NCI-H1436 treated with DMSO at 0.1 percent for 48 hours (cell line): ENCODE measurements at regions not wholly inside any gene's neighbourhood (a gene's known extent, or its start where the extent isn't known, plus 50 kb on each side); places are given as distances from the start of the nearest gene placed in this dataset.

Source experiments
- DNase-seq: peaks from one replicate; lab custom pipeline; 2025; lab: John Stamatoyannopoulos, UW

DNA sequence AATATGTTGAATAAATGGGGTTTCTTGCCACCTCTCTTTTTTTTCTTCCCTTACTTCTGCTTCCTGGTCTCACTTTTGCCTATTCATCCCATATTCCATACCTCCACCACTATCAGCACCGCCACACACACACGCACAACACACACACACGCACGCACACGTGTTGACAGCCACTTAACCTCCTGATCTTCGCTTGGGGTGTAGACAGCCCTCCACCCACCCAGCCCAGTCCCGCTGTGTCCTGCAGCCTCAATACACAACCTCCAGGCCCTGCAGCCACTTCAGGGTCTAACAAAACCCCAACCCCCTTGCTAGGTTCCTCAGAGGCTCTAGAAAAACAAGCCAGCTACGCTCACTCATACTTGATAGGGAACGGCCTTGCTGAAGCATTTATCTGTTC is 72.3 kb downstream of the LINC00237 start:
- no peak for DNase-seq

DNA sequence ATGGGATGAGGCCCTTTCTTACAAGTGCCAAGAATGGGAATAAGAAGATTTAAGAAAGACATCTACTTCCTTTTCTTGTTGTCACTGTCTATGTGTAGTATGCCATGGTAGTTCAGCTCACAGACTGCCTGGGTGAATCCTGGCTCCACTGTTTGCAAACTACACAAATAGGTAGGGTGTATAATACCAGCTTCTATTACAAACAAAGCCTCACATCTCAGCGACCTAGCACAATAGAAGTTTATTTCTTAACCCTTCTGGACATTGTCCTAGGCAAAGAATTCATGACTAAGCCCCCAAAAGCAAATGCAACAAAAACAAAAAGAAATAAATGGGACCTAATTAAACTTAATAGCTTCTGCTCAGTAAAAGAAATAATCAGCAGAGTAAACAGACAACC is 74.5 kb downstream of the LINC00237 start:
- DNase-seq: no peak

DNA sequence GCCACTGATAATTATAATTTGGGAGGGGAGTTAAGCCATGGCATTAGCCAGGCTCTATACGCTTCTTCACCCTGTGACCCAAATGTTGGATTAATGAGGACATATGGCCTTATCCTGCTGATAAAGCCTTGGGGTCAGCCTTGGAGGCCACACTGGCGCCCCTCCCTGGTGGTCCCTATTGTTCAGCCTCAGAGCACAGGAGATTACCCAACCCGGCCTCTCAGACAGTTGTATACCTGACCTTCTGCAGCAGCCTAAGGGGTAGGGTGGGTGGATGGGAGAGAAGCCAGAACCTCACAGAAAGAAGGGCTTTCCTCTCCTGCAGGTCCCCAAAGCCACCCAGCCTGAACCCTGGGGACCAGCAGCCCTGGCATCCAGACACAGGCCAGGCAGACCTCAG is 76.8 kb downstream of the LINC00237 start:
- DNase-seq: no peak

DNA sequence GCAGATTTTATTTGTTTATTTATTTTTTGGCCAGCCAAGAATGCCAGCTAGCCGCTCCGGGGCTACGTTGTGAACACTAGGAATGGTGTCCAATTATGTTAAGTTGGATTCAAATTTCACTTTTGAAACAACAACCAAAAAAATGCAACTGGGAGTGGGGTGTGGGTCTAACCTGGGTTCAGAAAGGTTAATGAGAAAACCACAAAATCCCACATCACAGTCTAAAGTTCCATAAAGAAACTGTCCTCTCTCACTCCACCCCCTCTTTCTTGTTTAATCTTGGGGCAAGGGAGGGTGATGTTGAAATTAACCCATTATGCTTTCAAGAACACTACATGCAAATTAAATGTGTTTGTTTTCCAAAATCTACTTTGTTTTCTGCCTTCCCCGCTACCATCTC is 77.2 kb downstream of the LINC00237 start:
- DNase-seq: no peak

DNA sequence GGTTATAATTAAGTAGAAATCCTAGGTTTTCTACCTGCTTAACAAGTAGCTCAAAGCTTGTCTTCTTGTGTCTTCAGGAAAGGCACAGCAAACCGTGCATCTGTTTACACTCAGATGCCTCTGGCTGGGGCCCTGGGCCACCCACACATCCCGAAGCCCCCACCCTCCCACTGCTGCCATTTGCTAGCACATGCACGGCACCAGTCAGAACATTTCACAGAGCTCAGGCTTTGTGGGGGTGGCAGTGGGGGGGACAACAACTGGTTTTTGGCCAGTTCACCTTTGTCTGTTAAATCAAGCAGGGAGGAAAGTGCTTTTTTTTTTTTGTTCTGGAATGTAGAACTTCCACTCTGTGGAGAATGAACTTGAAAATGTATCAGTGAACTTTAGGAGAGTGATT is 77.7 kb downstream of the LINC00237 start:
- DNase-seq: no peak

DNA sequence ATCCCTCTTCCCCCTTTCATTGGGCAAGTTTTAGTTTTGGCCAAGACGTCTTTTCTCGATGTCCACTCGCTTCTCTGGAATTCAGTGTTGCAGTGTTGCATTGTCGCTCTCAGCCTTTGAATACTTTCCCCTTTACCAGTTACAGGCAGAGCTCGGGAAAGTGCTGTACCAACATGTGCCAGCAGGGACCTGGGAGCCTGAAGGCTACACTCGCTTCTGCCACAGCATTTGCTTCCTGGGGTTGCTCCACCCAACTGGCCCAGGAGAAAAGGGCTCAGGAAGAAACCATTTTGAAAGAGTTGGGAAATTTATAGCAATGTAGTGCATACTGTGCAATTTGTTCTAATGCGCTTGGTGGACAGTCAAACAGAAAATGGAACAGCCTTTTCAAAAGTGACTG is 78.6 kb downstream of the LINC00237 start:
- no peak for DNase-seq

DNA sequence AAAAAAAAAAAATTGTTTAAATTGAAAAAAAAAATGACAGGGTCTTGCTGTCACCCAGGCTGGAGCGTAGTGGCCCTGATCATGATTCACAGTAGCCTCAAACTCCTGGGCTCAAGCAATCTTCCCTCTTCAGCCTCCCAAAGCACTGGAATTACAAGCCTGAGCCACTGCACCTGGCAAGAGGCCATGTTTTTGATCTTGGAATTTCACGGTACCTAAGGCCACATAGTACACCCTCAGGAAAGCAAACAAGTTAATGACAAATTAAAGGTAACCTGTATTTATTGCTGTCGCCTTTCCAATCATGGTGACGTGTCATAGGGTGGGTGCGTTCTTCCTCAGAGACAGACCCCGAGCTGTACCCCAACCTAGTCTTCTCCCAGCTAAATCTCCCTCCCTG is 79.2 kb downstream of the LINC00237 start:
- DNase-seq: no peak

DNA sequence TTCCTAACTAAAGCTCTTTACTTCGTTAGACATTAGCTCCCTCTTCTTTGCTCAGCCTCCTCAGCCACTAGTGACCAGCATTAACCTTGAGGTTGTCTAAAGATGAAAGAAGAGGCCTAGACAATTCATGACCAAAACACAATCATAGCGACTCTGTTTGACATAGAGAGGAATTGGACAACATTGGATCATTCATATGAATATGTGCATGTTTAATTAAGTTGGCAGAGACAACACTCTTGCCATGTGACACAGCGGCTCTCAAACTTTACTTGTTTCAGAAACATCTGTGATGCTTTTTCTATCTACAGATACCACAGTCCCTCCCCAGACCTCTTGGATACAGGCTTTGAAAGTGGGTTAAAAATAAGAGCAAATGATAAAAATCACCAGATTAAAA is 81.7 kb downstream of the LINC00237 start:
- no peak for DNase-seq

DNA sequence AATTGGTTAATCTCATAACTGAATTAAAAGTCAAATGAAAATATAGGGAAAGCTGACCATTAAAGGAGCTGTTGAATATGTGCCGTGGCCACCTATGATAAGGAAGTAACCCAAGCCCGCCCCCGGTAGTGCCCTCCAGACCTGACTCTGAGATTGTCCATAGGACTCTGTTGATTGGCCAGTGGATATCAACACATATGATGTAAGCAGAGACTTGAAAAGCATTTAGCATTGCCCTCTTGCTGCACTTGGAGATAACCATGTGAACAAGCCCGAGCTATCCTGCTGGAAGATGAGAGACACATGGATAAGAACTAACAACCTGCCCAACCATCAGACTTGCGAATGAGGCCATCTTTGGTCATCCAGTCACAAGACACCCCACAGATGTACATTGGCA is 83.2 kb downstream of the LINC00237 start:
- no peak for DNase-seq

DNA sequence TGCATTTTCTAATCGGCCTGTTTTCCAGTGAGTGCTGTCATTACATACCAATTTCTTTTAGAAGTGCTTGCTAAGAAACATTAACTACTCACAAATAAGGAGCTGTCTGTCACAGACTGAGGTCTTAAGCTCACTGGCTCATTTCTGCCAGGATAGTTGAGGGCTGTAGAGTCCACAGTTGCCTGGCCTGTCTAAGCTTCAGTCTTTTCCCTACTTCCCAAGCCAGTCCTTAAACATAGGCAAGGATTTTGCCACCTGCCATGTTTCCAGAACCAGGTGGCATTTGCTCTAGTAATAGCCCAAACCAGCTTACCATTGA is 84.7 kb downstream of the LINC00237 start:
- no peak for DNase-seq

DNA sequence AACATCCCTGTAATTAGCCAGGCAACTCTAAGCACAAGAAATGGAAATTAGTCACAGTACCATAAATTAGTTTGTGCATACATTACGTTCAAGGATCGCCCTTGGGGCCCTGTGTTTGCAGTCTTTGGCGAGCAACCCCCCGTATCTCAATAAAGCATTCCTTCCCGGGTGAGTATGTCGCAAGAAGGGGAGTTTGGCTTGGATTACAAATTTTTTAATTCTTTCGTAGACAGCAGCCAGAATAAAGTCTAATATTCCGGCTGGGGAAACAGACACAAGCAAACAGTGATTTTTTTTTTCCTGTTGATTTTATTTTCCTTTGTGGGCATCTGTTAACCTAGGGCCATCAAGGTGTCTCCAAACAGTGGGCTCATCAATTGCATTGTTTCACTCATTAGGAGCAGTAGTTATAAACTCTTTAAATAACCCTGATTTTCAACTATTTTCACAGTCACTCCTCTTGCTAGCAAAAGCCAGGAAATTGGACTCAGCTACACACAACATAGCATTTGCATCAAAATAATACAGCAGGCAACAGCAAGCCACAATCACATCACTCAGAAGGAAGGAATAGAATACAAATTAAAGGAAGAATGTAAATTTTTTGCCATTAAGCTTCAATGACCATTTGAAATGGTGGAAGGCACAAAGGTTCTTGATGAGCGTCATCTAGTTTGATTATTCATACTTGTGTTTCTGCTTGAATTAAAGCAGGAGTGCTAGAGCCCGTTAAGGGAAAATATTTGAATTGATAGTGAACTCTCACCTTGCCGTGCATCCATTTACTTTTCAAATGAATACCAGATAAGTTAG is 85.3 kb downstream of the LINC00237 start:
- DNase-seq: no peak

DNA sequence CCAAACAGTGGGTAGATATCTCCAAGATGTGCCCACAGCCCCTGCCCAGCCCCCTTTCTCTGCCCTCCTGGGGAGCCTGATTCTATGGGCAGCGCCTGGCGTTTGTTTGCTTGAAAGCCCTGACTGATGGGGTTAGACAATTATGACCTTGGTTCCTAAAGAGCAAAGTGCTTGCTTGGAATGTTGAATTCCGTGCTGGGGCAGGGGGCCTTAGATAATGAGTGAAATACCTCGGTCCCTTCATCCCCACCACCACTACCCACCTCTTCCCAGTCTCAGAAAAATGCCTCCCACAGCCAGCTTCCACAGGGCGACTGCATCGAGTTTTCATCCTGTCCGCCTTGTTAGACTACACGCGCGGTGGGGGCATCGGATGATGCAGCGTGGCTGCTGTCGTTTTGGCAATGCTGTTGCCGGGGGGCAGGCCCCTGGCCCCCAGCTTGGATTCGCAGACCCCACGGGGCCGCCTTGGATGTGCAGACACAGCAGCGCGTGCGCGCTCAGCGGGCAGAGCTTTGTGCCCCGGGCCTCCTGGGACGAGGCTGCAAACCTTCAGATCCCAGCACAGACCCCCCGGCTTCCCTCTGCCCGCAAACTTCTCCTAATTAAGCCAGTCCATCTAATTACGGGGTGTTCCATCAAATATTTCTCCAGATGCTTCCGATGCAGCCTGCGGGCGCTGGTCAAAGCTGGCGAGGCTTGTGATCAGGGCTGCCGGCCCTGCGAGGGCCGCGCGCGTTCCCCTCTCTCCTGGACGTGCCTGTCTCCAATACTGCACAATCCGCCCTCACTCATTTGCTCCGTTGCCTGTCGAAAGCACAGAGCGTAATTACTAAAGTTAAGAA is 86.1 kb downstream of the LINC00237 start:
- no peak for DNase-seq

DNA sequence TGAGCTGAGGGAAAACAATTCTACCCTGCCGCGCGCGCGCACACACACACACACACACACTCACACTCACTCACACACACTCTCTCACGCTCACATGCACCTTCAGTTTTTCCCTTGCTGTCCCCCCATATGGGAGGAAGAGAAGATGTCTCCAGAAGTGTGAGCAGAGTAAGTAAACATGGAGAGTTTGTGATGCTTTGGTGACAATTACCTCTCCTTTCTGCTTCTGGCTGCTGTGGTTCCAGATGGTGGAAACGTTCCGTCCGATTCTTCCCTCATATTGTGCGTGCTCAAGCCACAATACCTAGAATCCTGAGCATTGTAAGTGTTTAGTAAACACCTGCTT is 86.7 kb downstream of the LINC00237 start:
- DNase-seq: no peak

DNA sequence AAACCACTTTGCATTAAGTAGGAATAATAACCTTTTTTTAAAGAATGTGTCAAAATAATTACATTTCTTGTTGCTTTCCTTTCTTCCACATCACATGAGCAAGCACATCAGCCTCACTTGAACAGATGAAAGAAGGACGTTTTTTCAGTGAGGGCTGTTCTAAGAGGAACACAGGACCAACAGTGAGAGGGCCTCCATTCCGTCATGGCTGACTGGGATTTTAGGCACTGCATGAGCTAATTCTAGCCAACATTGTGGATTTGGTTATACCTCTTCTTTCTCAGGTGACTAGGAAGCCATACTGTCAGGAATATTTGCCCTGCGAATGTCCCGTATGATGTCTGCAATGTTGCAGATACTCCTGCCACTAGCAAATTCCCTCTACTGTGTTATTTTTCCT is 87.6 kb downstream of the LINC00237 start:
- no peak for DNase-seq

DNA sequence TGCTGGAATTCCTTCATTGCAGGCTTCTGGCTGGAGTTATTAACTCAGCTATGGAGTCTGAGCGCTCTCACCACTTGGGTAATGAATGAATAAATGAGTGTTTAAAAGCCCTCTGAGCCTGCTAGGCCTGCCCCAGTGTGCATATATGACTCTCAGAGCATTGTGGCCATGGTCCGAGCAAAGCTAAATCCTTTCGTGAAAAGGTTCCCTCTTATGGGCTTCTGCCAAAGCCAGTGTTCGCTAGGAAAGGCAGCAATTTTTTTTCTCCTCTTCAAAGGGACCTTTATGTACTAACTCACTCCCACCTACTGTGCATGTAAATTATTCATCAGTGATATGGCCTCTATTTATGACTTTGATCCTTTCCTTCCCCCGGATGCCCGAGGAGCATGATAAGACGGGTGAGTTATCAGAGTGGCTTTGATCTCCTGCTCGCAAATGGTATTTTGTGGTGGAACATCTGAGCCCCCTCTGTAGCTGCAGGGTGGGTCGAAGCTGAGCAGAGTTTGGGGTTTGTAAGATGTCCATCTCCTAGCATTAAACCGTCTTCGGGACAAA is 88.6 kb downstream of the LINC00237 start:
- no peak for DNase-seq

DNA sequence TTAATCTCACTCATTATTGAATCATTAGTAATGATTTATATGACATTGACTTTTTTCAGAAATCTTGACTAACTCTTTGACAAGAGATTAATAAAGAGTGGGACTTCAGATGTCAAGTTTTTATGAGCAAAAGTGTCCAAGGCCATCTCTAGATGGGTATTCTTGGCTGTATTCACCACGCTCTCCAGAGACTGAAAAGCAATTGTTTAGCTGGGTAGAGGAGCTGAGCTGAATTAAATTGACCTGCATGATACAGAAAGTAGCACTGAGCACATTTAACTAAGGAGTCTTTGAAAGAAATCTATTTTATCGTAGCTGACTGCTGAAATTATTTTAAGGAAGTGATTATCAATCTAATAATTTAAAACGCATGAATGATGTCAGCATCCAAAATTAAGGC is 89.4 kb downstream of the LINC00237 start:
- DNase-seq: no peak

DNA sequence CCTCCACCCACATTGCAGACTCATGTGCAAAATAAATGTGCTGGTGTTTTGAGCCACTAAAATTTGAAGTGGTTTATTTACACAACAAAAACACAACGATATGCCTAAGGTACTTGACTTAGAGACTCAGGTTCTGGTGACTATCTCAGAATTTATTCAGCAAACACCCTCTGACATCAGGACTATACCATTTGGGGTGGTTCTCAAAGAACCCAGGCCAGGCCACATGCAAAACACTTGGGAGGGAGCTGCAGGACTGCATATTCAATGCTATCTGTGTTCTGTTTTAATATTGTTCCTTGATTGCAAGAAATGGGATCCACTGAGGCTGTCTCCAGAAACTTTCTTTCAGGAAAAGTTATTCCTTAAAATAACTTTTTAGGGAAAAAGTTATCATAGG is 91.6 kb downstream of the LINC00237 start:
- DNase-seq: no peak

DNA sequence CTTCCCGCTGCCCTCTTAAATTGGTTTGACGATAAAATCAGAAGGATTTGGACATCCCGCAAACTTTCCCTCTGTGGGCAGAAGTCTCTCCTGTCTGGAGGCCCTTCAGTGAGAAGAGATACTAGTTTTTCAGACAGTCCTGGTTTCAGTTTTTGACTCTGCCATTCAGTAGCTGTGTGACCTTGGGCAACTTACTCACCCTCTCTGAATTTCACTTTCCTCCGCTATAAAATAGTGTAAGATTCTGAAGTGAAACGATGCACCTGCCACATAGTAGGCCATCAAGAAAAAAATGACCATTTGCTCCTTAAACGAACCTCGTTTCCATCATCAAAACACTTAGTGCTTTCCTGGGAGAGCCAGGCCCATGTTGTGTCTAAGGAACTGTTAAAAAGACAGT is 97.2 kb downstream of the LINC00237 start:
- DNase-seq: no peak

DNA sequence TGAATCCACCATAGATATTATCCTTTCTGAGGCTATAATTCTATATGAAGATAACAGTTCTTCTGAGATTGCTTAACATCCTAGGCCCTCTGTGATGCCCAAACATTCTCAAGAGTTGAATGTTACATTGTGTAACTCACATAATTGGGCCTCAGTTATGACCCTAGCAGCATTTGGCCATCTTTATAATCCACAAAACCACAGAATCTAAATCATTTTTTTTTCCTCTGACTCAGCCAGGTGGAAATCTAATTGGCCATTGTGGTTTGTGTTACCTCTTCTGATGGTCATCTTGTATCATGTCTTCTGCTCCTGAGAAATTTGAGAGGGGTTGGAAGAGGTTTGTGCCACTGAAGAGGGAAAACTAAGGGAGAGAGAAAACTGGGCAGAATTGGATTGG is 99.5 kb downstream of the LINC00237 start:
- no peak for DNase-seq

DNA sequence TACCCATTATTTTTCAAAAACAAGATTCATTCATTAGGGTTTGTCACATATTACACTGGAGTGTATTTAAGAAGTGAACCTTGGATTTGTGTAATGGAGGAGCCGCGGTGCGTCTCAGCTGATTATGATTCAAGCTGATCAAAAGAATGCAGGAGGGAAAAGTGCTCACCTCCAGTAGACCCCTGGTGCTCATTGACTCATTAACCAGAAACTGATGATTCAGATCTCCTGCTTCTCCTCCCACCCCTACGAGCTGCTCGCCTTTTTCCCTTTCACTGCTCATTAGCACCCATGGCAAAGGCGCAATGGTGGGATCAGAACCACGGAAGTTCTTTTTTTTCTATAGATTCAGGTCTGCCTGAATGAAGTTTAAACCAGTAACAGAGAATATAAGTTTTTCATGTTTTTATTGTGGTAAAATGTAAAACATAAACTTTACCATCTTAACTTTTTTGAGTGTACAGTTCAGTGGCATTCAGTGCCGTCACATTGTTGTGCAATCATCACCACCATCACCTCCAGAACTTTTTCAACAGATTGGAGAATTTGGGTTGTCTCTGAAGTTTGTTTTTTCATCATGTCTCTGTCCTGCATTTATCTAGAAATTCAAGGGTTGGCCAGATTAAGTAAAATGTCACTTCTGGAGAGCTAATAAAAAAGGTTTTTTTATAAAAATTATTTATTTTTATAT is 101.6 kb downstream of the LINC00237 start:
- no peak for DNase-seq

DNA sequence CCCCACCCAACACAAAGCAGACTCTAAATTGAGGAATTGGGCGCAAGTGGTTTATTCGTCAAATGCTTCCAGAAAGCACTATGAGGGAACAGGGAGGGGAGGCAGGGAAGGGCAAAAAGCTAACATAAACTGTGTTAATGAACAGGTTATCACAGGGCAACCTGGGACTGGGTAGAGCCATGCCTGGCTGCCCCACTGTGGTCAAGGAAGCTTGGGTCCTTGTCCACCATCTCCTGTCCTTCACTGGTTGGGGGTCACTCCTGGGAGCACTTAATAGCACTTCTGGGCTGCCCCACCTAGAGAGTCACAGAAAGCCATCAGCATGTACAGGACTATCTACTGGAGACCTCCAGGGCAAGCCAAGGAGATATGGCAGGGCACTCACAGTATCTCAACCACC is 102.3 kb downstream of the LINC00237 start:
- DNase-seq: no peak

DNA sequence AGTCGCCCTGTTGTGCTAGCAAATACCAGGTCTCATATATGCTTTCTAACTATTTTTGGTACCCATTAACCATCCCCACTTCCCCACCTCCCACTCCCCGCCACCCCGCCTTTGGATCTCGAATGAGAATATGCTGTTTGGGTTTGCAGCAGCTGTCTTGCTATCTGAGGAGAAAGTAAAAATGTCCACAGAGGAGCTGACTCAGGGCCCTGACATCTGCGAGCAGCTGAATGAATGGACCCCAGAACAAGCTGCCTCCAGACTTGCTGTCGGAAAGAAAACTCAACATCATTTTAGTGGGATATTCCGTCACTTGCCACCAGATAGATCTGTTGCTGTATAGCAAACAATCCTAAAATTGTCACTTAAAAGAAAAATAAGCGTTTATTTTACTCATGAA is 103.7 kb downstream of the LINC00237 start:
- no peak for DNase-seq

DNA sequence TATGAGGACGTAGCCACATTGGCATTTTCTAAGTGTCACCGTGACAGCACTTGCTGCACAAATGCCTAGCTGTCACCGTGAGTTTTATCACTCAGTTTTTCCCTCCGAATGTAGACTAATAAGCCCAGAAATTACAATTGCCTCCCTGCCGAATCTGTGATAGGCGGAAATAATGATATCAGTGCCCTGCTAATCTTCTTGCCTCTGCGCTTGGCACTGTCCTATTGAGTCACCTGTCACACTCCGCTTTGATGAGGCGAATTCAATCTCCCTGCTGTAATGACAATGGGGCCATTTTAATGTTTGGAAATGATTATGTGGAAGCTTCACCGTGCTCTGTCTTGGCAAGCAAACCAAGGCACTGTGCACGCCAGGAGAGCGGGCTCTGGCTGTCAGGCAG is 112.8 kb downstream of the LINC00237 start:
- DNase-seq: no peak
